HUDEP-2 (cell line): ENCODE measurements at regions not wholly inside any gene's neighbourhood (a gene's known extent, or its start where the extent isn't known, plus 50 kb on each side); places are given as distances from the start of the nearest gene placed in this dataset.

Experiments
- DNase-seq, 76 experiments: peaks; one replicate each; lab custom pipeline; 2025; ENCODE audit not compliant: unreplicated experiment in 76 of 76; lab: John Stamatoyannopoulos, UW

DNA sequence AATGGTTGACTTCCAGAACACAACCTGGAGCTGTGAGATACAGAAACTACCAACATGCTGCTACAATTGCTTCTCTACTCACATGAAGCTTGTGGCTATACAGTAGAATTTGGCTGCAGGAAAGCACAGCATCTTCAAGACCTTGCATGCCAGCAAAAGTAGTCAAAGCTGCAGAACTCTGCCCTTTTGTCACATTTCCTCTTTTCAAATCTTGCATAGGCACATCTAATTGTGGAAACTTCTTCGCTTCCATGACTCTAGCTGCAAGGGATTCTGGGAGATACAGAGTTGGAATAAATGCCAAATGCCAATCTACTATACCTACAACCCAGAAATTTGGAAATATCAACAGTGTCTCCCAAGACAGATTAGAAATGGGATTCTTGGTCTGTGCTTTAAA is 462.2 kb downstream of the FOXO1 start:
- DNase-seq = no peak

DNA sequence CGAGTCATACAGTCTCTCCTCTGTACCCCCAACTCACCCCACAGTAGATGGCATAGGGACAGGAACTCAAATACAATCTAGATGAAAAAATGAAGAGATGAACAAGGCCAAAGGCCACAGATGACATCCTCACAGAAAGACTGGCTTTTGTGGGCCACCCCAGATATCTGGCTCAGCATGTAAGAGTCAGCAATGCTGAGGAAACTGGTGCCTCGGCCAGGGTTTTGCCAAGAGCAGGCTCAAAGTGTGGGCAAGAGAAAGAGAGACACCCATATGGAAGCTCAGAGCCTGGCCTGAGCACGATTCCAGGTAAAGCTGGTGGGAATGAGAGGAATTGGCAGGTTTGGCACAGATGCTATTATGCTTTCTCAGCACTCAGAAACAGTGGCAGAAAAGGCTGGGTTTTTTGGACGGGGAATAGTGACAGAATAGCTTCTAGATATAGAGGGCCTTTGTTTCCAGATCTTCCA is 460.6 kb downstream of the FOXO1 start:
- DNase-seq = no peak

DNA sequence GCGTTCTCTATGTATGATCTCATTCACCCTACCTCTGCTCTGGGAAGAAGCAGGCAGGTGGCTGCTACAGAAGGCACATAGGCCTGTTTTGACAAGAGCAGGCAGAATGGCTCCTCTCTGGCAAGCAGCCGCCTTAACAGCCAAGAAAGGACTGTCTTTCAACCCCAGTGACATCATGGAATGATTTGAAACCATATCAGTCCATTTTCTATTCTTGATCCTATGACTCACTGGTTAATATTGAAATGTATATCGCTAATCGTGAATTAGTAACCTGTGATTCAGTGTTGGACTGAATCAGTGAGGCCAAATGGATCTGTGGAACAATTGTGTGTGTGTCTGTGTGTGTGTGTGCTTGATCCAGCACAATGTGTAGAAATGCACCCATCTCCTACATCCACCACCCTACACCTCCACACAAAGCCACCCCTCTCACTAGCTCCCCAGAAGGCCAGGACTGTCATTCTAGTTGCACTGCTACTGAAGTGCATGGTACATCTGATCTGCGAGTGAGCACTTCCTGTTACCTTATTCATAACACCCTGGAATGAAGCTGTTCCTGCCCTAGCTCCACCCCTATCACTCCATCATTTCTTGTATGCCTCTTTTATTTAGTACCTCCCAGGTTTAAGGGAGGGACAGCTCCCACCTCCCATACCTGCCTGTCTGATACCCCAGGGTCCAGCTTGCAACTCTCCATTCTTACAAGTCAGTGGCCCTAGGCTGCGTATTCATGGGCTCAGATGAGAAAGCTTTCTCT is 460.0 kb downstream of the FOXO1 start:
- no peak for DNase-seq

DNA sequence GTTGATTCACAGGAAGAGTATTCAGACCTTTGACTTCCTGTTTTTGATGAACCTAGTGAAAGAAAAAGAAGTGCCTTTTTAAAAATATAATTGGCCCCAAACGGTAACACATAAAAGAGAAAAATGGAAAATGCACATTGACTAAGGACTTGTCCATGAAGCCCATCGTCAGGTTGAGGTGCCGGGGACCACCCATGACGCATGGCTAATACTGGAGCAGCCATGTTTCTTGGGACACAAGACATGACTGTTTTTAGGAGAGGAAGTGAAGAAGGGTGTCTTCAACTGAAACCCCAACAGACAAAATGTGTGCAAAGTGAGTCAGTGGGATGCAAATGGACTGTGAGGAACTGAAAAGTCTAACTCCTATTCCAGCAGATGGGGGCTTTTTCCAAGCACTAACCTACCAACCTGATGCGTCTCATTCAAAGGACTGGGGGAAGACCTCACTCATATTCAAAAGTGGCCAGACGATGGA is 459.4 kb downstream of the FOXO1 start:
- no peak for DNase-seq

DNA sequence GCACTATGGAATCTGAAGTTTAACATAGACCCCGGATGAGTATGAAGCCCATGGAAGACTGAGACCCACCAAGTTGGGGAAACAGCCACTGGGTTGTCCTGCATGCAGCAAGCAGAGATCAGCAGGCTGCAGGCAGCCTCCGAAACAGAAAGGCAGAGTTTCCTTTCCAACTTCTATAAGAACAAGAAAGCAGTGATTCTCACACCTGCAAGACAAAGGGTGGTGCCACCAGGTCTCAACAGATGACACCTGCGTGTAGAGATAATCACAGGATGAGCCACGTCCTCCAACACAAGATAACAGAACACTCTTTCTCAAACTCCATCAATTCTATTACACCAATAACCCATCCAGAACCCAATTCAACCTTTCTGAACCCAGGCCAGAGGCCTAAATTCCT is 457.9 kb downstream of the FOXO1 start:
- no peak for DNase-seq

DNA sequence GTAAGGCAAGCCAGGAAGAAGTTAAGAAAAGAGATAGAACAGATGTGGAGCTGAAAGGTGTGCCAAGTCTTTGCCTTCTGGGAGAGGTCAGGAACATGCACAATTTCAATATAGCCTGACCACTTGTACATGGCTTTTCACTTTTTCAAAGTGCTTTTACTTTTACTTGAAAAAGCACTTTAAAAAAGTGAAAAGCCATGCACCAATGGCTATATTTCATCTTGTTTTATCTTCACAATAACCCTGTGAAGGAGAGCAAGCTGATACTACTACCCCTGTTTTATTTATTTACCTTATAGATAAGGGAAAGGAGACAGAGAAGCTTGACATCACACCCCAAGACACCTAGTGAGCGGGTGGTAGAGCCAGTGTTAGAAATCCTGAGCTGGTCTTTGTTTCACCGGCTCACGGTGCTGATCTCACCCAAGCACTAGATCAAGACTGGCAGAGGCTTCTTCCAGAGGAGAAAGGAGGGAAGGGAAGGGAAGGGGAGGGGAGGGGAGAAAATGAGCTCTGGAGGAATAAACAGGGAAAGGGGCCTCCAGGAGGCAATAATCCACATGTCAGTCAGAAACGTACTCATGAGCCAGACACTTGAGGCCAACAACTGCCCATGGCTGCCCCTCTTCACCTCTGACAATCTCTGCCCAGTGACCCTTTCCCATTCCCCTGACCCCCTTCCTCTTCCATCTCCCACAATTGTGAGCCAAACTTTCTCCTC is 455.4 kb downstream of the FOXO1 start:
- DNase-seq = no peak

DNA sequence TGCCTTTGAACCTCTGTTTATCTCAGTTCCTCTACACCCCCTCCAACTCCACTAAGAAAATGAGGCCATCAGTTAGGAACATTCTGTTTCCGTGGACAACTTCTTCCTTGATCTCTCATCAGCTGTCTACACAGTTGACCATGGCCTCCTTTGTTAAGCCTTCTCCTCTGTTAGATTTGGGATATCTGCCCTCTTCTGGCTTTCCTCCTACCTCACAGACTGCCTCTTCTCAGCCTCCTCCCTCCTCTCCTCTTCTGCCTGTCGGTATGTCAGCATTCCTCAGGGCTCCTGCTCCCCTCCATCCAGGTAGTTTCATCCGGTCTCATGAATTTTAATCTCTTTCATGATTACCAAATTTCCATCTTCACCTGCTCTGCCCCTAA is 454.9 kb downstream of the FOXO1 start:
- no peak for DNase-seq

DNA sequence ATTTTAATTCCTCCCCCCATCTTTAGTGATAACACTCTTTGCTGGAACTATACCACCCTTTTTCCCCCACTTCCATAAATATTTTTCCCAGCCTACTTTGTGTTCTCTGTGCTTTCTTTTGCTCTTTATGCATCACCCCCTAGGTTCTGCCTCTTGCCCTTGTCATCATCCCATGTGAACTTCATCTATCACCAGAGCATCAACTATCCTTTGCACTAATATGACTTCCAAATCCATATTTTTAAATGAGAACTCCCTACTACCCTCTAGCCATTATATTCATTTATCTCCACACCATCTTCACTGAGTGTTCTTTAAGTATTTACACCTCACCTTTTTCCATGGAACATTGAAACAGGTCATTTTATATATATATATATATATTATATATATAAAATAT is 452.7 kb downstream of the FOXO1 start:
- no peak for DNase-seq

DNA sequence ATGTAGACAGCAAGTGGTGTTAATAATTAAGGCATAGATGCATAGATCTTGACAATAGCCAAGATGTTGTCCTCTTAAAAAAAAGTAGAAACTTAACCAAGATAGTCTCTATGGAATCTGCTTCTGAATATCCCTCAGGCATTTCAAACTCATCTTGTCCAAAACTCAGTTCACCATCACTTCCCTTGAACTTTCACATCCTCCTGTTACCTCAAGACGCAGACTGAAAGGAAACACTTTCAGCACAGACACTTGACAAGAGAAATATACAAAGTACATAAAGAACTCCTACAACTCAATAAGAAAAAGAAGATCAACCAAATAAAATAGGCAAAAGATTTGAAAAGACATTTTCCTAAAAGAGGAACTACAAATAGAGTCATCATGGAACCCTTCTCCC is 451.1 kb downstream of the FOXO1 start:
- no peak for DNase-seq

DNA sequence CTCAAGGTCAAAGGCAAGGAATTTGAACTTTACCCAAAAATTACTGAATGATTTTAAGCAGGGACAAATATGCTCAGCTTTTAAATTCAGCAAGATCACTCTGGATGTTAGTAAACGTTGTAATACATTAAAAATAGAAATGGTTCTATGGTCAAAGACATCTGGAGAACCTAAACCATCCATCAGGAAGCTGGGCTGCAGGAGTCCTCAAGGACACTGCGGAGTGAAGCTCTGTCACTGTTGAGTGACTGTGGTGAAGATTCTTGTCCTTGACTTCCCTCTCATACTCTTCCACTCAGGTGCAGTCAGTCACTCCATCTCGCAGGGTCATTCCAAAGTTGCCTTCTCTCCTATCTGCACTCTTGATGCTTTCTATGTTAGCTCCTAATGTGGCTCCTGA is 450.7 kb downstream of the FOXO1 start:
- no peak for DNase-seq

DNA sequence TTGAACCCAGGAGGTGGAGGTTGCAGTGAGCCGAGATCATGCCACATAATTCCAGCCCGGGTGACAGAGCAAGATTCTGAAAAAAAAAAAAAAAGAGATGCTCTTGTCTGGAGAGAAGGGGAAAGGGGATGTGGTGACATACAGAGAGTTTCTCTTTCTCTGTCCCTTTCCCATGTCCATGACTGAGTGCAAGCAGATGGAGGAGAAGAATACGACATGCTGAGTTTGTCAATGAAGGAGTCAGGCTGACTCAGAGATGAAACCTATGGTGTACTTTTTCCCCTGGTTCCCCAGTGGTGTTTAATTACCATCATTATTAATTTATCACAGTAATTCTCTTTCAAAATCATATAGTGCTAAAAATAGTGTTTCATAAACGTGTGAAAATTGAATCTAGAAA is 448.8 kb downstream of the FOXO1 start:
- DNase-seq = no peak

DNA sequence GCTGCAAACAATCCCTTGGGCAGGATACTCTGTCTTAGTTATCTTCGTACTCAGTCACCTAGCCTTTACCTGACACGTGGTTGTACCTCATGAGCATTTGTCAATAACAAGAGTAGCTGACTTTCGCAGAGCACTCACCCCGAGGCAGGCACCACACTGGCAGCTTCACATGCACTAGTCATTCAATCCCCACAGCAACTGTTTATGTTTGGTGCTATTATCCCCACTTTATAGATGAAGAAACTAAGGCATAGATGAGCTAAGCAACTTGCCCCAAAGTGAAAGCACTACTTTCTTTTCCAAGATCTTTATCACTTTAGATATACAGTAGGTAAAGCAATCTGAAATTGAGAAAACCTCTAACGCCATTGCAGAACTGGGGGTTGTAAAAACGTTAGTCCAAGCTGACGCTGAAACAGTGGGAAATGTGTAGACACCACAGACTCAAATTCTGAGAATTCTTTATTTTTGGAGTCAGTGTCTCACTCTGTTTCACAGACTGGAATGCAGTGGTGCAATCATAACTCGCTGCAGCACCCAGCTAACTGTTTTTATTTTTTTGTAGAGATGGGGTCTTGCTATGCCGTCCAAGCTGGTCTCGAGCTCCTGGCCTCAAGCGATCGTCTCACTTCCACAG is 446.0 kb downstream of the FOXO1 start:
- DNase-seq = no peak

DNA sequence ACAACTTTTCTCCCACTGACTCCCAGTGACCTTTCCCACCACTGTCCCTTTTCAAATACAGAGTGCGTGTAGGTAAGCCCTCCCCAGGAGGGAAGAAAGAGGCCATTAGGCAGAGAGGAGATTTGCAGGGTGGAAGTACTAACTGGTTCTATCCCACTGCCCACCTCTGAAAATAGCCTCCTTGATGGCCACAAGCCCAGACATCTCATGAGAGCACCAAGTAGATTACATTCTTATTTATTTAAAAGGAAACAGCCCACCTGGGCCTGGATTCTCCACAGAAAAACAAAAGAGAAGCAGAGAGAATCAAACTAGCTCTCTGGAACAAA is 445.3 kb downstream of the FOXO1 start:
- DNase-seq = no peak

DNA sequence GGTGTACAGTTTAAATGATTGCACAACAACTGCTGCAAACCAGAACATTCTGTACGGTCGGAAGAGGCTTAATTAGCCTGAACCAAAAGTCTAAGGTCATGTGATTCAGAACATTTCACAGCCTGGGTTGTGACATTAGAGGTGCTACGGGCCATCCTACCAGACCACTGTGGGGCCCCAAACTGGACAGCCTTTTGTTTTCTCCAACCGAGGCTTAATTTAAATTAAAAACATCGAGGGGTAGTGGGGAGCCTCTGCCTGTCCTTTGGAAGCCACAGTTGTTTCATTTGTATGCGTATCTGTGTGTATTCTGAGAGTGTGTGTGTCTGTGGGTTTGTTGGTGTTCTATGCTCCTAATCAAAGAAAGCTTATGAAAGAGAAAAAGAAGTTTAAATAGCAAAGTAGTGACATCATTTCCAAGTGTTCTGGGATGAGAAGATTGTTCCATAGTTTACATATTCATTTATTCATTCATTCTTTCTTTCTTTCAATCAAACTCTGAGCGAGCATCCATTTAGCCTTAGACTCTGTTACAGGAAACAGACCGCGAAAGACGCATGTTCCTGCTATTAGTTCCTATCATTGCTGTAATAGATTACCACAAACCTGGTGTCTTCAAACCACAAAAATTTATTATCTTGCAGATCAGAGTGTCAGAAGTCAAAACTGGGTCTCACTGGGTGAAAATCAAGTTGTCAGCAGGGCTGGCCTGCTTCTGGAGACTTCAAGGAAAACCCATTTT is 444.8 kb downstream of the FOXO1 start:
- no peak for DNase-seq

DNA sequence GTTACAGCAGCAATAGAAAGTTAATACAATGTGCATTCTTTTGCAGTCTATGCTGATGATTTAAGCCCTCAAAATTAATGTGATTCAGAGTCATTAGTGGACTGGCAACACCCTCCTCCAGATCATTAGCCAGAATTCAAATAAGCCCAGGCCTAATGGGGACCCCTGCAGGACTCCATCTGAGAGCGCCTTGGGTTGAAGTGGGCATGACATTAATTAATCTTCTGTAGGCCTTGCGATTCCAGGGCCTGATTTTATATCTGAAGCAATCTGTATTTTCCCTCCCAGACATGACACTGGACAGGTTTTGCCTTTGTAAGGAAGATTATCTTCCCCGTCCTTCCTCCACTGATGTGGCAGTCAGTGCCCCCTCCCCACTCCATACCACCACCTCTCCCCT is 442.9 kb downstream of the FOXO1 start:
- DNase-seq = no peak

DNA sequence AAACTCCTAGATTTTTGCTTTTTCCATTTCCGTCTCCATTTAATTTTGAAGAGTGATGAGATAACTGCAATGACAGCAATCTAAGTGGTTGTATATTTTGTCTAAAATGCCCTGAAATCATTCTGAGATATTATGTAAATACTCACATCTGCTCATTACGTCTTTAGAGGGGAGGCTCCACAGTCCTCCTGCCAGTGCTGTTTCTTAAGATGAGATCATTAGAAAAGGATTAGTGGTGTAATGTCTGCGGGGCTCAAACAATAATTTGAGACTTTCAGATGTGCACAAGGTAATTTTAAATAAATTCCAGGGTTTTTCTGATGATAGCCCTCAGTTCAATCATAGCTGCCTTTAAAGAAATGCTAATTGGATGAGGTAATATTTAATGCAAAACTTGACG is 437.9 kb downstream of the FOXO1 start:
- no peak for DNase-seq

DNA sequence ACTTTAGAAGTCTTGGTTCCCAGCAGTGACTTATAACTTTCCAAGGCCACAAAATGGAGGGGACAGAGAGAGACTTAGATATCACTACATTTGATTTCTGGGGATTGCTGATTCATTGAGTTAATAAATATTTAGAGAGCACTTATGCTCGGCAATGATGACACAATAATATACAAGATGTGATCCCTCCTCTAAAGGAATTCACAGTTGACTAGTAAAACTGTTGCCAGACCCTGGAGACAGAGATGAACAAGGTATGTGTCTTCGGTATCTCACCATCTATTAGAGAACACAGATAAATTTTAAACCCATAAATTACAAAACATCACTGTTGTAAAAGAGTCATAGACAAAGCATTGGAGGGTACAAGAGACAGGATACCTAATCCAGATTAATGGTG is 437.5 kb downstream of the FOXO1 start:
- DNase-seq = no peak

DNA sequence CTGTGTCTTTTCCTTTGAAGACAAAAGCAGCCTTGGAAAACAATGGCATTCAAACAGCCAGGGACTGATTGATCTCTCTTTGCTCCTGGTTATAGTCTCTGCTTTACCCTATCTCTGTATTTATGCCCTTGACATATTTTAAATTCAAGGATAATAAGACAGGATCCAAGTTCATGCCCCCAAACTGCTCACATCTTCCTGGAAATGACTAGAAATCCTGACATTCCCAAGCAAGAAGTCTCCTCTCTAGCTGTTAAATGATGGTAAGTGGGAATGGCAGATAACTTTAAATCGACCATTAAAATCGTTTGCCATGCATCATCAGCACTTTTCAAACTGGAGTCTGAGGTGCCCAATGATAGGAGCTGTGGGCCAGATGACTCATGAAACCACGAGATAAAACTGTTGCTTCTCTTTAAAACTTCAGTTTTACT is 435.6 kb downstream of the FOXO1 start:
- no peak for DNase-seq

DNA sequence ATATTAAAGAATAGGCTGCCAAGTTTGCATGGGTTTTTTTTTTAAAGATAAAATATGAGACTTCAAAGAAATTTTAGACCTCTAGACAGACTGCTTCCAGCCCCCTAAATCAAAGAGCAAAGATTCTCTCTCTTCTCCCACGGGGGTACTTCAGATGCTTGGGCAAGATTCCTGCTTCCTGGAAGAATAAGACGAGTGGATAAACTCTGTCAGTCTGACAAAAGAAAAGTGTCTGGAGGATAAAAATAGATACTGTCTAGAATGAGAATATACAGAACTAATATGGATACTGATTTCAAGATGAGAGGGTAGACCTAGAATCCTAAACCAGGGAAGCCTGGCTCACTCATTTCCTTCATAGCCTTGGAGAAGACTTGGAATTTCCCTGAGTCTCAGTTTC is 435.1 kb downstream of the FOXO1 start:
- no peak for DNase-seq

DNA sequence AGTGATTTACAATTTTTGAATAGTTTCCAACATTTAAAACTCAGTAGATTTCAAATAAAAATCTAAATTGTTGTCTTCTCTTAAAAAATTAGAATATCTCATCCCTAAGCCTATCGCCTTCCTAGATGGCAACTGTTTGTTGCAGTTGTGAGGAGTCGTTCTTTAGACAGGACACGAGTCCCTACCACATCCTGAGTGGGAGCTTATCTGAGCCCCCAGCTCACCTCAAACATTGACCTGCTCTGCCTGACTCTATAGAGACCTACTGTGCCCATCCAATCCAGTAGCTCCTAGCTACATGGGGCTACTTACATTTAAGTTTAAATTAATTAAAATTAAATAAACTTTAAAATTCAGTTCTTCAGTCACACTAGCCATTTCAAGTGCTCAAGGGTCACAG is 434.7 kb downstream of the FOXO1 start:
- DNase-seq = no peak
